ENCODE measurements at regions not wholly inside any gene's neighbourhood (a gene's known extent, or its start where the extent isn't known, plus 50 kb on each side); places are given as distances from the start of the nearest gene placed in this dataset.

GRCh38 chr2:122333932-122334331 is 578.5 kb downstream of the TSN start:
- TF ChIP-seq TAF1 (IDR thresholded peaks at IDR 0.05; ENCODE audit: borderline replicate concordance, low read depth, low read length) (no peak), POLR2A (IDR thresholded peaks at IDR 0.05; ENCODE audit: low read depth, low read length) (no peak), POLR2AphosphoS5 (IDR thresholded peaks at IDR 0.05; ENCODE audit: low read depth, low read length) (no peak)
